GM13977 (cell line): ENCODE measurements at regions not wholly inside any gene's neighbourhood (a gene's known extent, or its start where the extent isn't known, plus 50 kb on each side); places are given as distances from the start of the nearest gene placed in this dataset.

Source experiments
- DNase-seq: peaks from one replicate; pipeline ENCODE4 v3.0.0; 2012; ENCODE audit warnings: low spot score
- CTCF ChIP-seq: IDR thresholded peaks from 2 replicates; pipeline ENCODE4 v1.5.1; 2012; ENCODE audit warnings: mild to moderate bottlenecking, control low read depth; ENCODE audit not compliant: insufficient read depth; ENCODE audit errors: extremely low read depth, missing control alignments
- in situ Hi-C: fragments of 300-500 bp; cut with MboI; formaldehyde crosslinking; loops from one replicate; pipeline ENCODE4 v1.12.0; 2022; ENCODE audit warnings: low sequenced_read_pairs, low pct_unique_long_range_greater_than_20kb, mixed read lengths, inconsistent platforms; ENCODE audit not compliant: unreplicated experiment

GRCh38 chr6:4268171-4268570 lies 132.8 kb upstream of the ECI2 start:
- no peak for TF ChIP-seq CTCF
- in situ Hi-C loops, result no loop called here
- no peak for DNase-seq

- no peak for TF ChIP-seq CTCF
- in situ Hi-C loops, result no loop called here
- DNase-seq, result no peak
Observed at GRCh38 chr6:4265740-4266139, 130.4 kb upstream of the ECI2 start.

GRCh38 chr6:4264601-4265000 lies 129.2 kb upstream of the ECI2 start:
- in situ Hi-C loops, result no loop called here
- DNase-seq, result no peak
- TF ChIP-seq CTCF, result no peak

- DNase-seq, result no peak
- in situ Hi-C loops, result no loop called here
- TF ChIP-seq CTCF, result no peak
Observed at GRCh38 chr6:4264081-4264480, 128.7 kb upstream of the ECI2 start.

GRCh38 chr6:4262526-4262925 lies 127.2 kb upstream of the ECI2 start:
- in situ Hi-C loops, result no loop called here
- no peak for DNase-seq

GRCh38 chr6:4259391-4259790 lies 124.0 kb upstream of the ECI2 start:
- no peak for TF ChIP-seq CTCF
- no peak for DNase-seq
- in situ Hi-C loops, result no loop called here

More at GRCh38 chr6:4262526-4262925, 127.2 kb upstream of the ECI2 start:
- TF ChIP-seq CTCF, result no peak

GRCh38 chr6:4258733-4259132 lies 123.4 kb upstream of the ECI2 start:
- in situ Hi-C loops, result no loop called here
- DNase-seq, result no peak
- TF ChIP-seq CTCF, result no peak
